ENCODE measurements at regions not wholly inside any gene's neighbourhood (a gene's known extent, or its start where the extent isn't known, plus 50 kb on each side); places are given as distances from the start of the nearest gene placed in this dataset.

- ChIA-PET POLR2A (ENCODE audit: low non-redundant PET) (no interaction called here), CTCF (no interaction called here)
- BruUV-seq (replicated peaks): no TSS peak
- no peak overlapping the region for H3K27ac ChIP-seq (ENCODE audit: low read depth, low read length, poor library complexity, severe bottlenecking)
- no peak for DNase-seq (ENCODE audit: low spot score)
- no peaks in the 10 kb centered on the region for H3K4me1 ChIP-seq (ENCODE audit: insufficient read depth, low read length, poor library complexity, severe bottlenecking)
- H3K27me3 ChIP-seq (replicated peaks; ENCODE audit: insufficient read depth, low read depth, low read length, poor library complexity): no peaks in the 10 kb centered on the region
- H3K9me3 ChIP-seq (ENCODE audit: low read depth, low read length, poor library complexity, severe bottlenecking): no peaks in the 10 kb centered on the region
- intact Hi-C loops (cut with micrococcal nuclease; ENCODE audit: unreplicated experiment): no loop called here
- H3K36me3 ChIP-seq (ENCODE audit: insufficient read depth, low read length, poor library complexity, severe bottlenecking): no peaks in the 10 kb centered on the region
- no peak overlapping the region for H3K4me3 ChIP-seq (ENCODE audit: low read depth, low read length, poor library complexity, severe bottlenecking)
- TF ChIP-seq, protein P1, sequence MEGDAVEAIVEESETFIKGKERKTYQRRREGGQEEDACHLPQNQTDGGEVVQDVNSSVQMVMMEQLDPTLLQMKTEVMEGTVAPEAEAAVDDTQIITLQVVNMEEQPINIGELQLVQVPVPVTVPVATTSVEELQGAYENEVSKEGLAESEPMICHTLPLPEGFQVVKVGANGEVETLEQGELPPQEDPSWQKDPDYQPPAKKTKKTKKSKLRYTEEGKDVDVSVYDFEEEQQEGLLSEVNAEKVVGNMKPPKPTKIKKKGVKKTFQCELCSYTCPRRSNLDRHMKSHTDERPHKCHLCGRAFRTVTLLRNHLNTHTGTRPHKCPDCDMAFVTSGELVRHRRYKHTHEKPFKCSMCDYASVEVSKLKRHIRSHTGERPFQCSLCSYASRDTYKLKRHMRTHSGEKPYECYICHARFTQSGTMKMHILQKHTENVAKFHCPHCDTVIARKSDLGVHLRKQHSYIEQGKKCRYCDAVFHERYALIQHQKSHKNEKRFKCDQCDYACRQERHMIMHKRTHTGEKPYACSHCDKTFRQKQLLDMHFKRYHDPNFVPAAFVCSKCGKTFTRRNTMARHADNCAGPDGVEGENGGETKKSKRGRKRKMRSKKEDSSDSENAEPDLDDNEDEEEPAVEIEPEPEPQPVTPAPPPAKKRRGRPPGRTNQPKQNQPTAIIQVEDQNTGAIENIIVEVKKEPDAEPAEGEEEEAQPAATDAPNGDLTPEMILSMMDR (conservative IDR thresholded peaks at IDR 0.05; ENCODE audit: low read depth, low read length): no peak
- TF ChIP-seq EZH2 (IDR thresholded peaks at IDR 0.05; ENCODE audit: borderline replicate concordance, low read depth, low read length, poor library complexity, severe bottlenecking): no peak
Measured at GRCh38 chr4:34221986-34222385, 2022.3 kb downstream of the ARAP2 start.

DNA sequence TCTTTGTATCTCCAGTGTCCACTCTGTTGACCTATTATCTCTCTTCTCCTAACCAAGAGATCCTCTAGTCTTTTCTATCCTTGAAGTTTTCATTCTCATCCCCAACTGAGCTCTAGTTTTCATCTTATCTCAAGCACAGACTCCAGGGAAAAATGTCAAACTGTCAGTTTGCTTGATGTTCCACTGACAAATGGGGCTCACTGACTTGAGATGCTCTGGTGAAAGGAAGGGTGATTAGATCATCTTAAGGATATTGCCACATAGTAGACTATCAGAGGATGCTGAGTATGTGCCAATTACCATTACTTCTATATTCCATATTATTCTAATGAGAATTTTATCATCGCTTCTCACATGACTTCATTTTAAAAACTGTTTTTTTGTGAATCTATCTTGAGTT is 2008.2 kb downstream of the ARAP2 start:
- no peak for DNase-seq (ENCODE audit: low spot score)
- ChIA-PET CTCF (no interaction called here), POLR2A (ENCODE audit: low non-redundant PET) (no interaction called here)
- no peaks in the 10 kb centered on the region for H3K36me3 ChIP-seq (ENCODE audit: insufficient read depth, low read length, poor library complexity, severe bottlenecking)
- H3K4me1 ChIP-seq (ENCODE audit: insufficient read depth, low read length, poor library complexity, severe bottlenecking): no peaks in the 10 kb centered on the region
- no peak overlapping the region for H3K27ac ChIP-seq (ENCODE audit: low read depth, low read length, poor library complexity, severe bottlenecking)
- TF ChIP-seq, protein P1 (conservative IDR thresholded peaks at IDR 0.05; ENCODE audit: low read depth, low read length): no peak
- TF ChIP-seq EZH2 (IDR thresholded peaks at IDR 0.05; ENCODE audit: borderline replicate concordance, low read depth, low read length, poor library complexity, severe bottlenecking): no peak
- no peak overlapping the region for H3K4me3 ChIP-seq (ENCODE audit: low read depth, low read length, poor library complexity, severe bottlenecking)
- BruUV-seq (replicated peaks): no TSS peak
- peaks cover 18% of the 10 kb centered on the region for H3K9me3 ChIP-seq (ENCODE audit: low read depth, low read length, poor library complexity, severe bottlenecking)
- no peaks in the 10 kb centered on the region for H3K27me3 ChIP-seq (replicated peaks; ENCODE audit: insufficient read depth, low read depth, low read length, poor library complexity)
- intact Hi-C loops (cut with micrococcal nuclease; ENCODE audit: unreplicated experiment): no loop called here

- H3K9me3 ChIP-seq (ENCODE audit: low read depth, low read length, poor library complexity, severe bottlenecking): peaks cover 13% of the 10 kb centered on the region
- CTCF ChIA-PET: no interaction called here
- H3K4me3 ChIP-seq (ENCODE audit: low read depth, low read length, poor library complexity, severe bottlenecking): no peak overlapping the region
- H3K4me1 ChIP-seq (ENCODE audit: insufficient read depth, low read length, poor library complexity, severe bottlenecking): no peaks in the 10 kb centered on the region
- intact Hi-C loops (cut with micrococcal nuclease; ENCODE audit: unreplicated experiment): no loop called here
- no peaks in the 10 kb centered on the region for H3K36me3 ChIP-seq (ENCODE audit: insufficient read depth, low read length, poor library complexity, severe bottlenecking)
- no peak overlapping the region for H3K27ac ChIP-seq (ENCODE audit: low read depth, low read length, poor library complexity, severe bottlenecking)
- TF ChIP-seq, protein P1 (conservative IDR thresholded peaks at IDR 0.05; ENCODE audit: low read depth, low read length): no peak
- TF ChIP-seq EZH2 (IDR thresholded peaks at IDR 0.05; ENCODE audit: borderline replicate concordance, low read depth, low read length, poor library complexity, severe bottlenecking): no peak
- no peaks in the 10 kb centered on the region for H3K27me3 ChIP-seq (replicated peaks; ENCODE audit: insufficient read depth, low read depth, low read length, poor library complexity)
- DNase-seq (ENCODE audit: low spot score): no peak
- no TSS peak for BruUV-seq (replicated peaks)
- POLR2A ChIA-PET (ENCODE audit: low non-redundant PET): no interaction called here
Measured at GRCh38 chr4:34245276-34245675, 1999.0 kb downstream of the ARAP2 start.
